Epithelial cell of proximal tubule (primary cell): ENCODE measurements at regions not wholly inside any gene's neighbourhood (a gene's known extent, or its start where the extent isn't known, plus 50 kb on each side); places are given as distances from the start of the nearest gene placed in this dataset.

ENCODE experiments used
- DNase-seq: peaks from one replicate; pipeline ENCODE4 v3.0.0-alpha.2; 2011; ENCODE audit warnings: low read depth
- H3K4me3 ChIP-seq: 2 replicates; pipeline ENCODE4 v1.5.1; 2011; ENCODE audit warnings: low read depth, mild to moderate bottlenecking, low read length
- CTCF ChIP-seq: conservative IDR thresholded peaks from 2 replicates; pipeline ENCODE4 v1.5.1; 2012; ENCODE audit warnings: low read depth, mild to moderate bottlenecking, low read length

DNA sequence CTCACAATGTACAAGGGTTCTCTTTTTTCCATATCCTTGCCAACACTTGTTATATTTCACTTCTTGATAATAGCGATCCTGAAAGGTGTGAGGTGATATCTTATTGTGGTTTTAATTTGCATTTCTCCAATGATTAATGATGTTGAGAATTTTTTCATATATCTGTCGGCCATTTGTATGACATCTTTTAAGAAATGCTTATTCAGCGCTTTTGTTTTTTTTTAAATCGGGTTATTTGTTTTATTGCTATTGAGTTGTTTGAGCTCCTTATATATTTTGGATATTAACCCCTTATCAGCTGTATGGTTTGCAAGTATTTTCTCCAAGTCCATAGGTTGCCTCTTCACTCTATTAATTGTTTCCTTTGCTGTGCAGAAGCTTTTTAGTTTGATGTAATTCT, 218.8 kb downstream of the MTERF1 start:
- DNase-seq = no peak
- no peak overlapping the region for H3K4me3 ChIP-seq
- TF ChIP-seq CTCF = no peak

- TF ChIP-seq CTCF = no peak
- no peak for DNase-seq
- no peak overlapping the region for H3K4me3 ChIP-seq
These were observed 212.3 kb downstream of the MTERF1 start for GRCh38 chr7:91668217-91668616.

DNA sequence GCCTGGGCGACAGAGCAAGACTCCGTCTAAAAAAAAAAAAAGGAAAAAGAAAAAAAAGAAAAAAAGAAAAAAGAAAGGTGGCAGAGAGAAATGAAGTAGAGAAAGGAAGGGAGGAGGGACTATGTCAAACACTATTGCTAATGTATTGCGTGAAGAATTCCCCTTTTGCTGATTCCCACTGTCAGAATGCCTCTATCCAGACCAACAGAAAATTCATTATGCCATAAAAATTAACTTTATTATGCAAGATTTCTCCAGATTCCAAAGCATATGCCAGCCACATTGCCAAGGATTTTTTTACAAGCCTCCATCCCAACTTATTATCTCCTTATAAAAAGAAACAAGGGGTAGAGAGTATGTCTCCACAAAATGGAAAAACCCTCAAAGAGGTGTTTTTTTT, 209.3 kb downstream of the MTERF1 start:
- no peak for DNase-seq
- H3K4me3 ChIP-seq = no peak overlapping the region
- TF ChIP-seq CTCF = no peak

- no peak overlapping the region for H3K4me3 ChIP-seq
- DNase-seq = no peak
- no peak for TF ChIP-seq CTCF
These were observed 206.0 kb downstream of the MTERF1 start for GRCh38 chr7:91674470-91674869.

DNA sequence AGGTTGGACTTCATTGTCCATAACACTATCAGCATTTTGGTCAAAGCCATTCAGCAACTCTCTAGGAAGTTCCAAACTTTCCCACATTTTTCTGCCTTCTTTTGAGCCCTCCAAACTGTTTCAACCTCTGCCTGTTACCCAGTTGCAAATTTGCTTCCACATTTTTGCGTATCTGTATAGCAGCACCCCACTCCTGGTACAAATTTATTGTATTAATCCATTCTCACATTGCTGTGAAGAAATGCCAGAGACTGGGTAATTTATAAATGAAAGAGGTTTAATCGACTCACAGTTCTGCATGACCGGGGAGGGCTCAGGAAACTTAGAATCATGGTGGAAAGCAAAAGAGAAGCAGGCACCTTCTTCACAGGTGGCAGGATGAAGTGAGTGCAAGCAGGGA, 198.8 kb downstream of the MTERF1 start:
- TF ChIP-seq CTCF = no peak
- no peak for DNase-seq

GRCh38 chr7:91683823-91684222, 196.7 kb downstream of the MTERF1 start:
- no peak for TF ChIP-seq CTCF
- H3K4me3 ChIP-seq = no peak overlapping the region
- no peak for DNase-seq

More for the DNA sequence above, 198.8 kb downstream of the MTERF1 start:
- H3K4me3 ChIP-seq = no peak overlapping the region

GRCh38 chr7:91685544-91685943, 195.0 kb downstream of the MTERF1 start:
- no peak overlapping the region for H3K4me3 ChIP-seq
- no peak for TF ChIP-seq CTCF
- no peak for DNase-seq
